HCT116 (cell line): ENCODE measurements at regions not wholly inside any gene's neighbourhood (a gene's known extent, or its start where the extent isn't known, plus 50 kb on each side); places are given as distances from the start of the nearest gene placed in this dataset.

ENCODE experiments used
- ATAC-seq: fragments of 200-7000 bp; cut with Tn5 transposase; 2 replicates; pipeline ENCODE4 v1.9.1; 2020; ENCODE audit warnings: mild to moderate bottlenecking, moderate library complexity
- BruUV-seq: library from RNA; stranded (reverse); fragments of 400-500 nt; replicated peaks from 2 replicates; lab custom pipeline; 2021; lab: Mats Ljungman, UMichigan
- CTCF ChIA-PET: fragments of 300-600 bp; sonication (Branson Sonifier 250); formaldehyde crosslinking; loops from one replicate; lab custom pipeline; 2021; ENCODE audit warnings: antibody characterized with exemption; lab: Charles Lee
- POLR2A ChIA-PET: fragments of 300-600, 350-600 bp; sonication (Branson Sonifier 250); formaldehyde crosslinking; loops from one replicate; lab custom pipeline; 2021; ENCODE audit warnings: antibody characterized with exemption; lab: Charles Lee
- RAD21 ChIA-PET, 2 experiments: fragments of 300-600 bp; sonication (Branson Sonifier 250); formaldehyde crosslinking; loops; one replicate each; lab custom pipeline; 2023; ENCODE audit warnings: low total read pairs in 2 of 2; ENCODE audit not compliant: uncharacterized antibody in 2 of 2, unreplicated experiment in 2 of 2, low non-redundant PET in 1 of 2; lab: Charles Lee
- DNase-seq: peaks from one replicate; pipeline ENCODE4 v3.0.0-alpha.2; 2010; ENCODE audit warnings: low read depth, low spot score
- H2AFZ ChIP-seq: fragments of 200-600 bp; shearing (Covaris generic), sonication (generic); 2 replicates; pipeline ENCODE4 v1.6.1; 2017; ENCODE audit warnings: low read depth, mixed run types, mixed read lengths, antibody characterized with exemption, low read length; ENCODE audit not compliant: poor library complexity, severe bottlenecking
- H3K27ac ChIP-seq: 2 replicates; pipeline ENCODE4 v1.5.1; 2012; ENCODE audit warnings: low read depth, low read length
- H3K27me3 ChIP-seq: fragments of 200-600 bp; sonication (generic); 2 replicates; pipeline ENCODE4 v1.6.1; 2016; ENCODE audit warnings: mixed run types, low read length, mixed read lengths; ENCODE audit not compliant: insufficient read depth
- H3K36me3 ChIP-seq, 2 experiments: fragments of 200-500 bp in 1 of 2; fragments of 200-600 bp in 1 of 2; sonication (Bioruptor generic) in 1 of 2; sonication (generic) in 1 of 2; 2 replicates each; pipeline versions ENCODE4 v1.5.1 to v1.6.1; 2014 to 2016; ENCODE audit warnings: low read length in 2 of 2, inconsistent platforms in 1 of 2, mixed read lengths in 1 of 2, mixed run types in 1 of 2; ENCODE audit not compliant: insufficient read depth in 2 of 2, control insufficient read depth in 1 of 2
- H3K4me1 ChIP-seq, 2 experiments: fragments of 200-600 bp in 1 of 2; sonication (generic) in 1 of 2; 2 replicates each; pipeline versions ENCODE4 v1.5.1 to v1.6.1; 2012 to 2017; ENCODE audit warnings: low read length in 2 of 2, inconsistent platforms in 1 of 2, mild to moderate bottlenecking in 1 of 2, mixed read lengths in 1 of 2, mixed run types in 1 of 2, moderate library complexity in 1 of 2; ENCODE audit not compliant: insufficient read depth in 2 of 2, control insufficient read depth in 1 of 2
- H3K4me2 ChIP-seq: fragments of 200-600 bp; sonication (generic); 2 replicates; pipeline ENCODE4 v1.6.1; 2017; ENCODE audit warnings: mixed run types, low read length, mixed read lengths
- H3K4me3 ChIP-seq, 2 experiments: fragments of 200-600 bp in 1 of 2; sonication (generic) in 1 of 2; replicated peaks in 1 of 2; 2 replicates each; pipeline ENCODE4 v1.5.1; 2011 to 2016; ENCODE audit warnings: low read length in 2 of 2, control low read depth in 1 of 2, low read depth in 1 of 2, mild to moderate bottlenecking in 1 of 2, mixed read lengths in 1 of 2, mixed run types in 1 of 2
- H3K79me2 ChIP-seq: fragments of 200-600 bp; sonication (generic); 2 replicates; pipeline ENCODE4 v1.6.1; 2017; ENCODE audit warnings: mild to moderate bottlenecking, mixed run types, low read length, moderate library complexity, mixed read lengths; ENCODE audit not compliant: insufficient read depth
- H3K9ac ChIP-seq: fragments of 200-600 bp; sonication (generic); 2 replicates; pipeline ENCODE4 v1.6.1; 2016; ENCODE audit warnings: low read length, mixed read lengths
- H3K9me2 ChIP-seq: fragments of 200-600 bp; sonication (generic), shearing (Covaris generic); 2 replicates; pipeline ENCODE4 v1.6.1; 2017; ENCODE audit warnings: mixed run types, mild to moderate bottlenecking, moderate library complexity; ENCODE audit not compliant: insufficient read depth
- H3K9me3 ChIP-seq, 2 experiments: fragments of 200-500 bp in 1 of 2; fragments of 200-600 bp in 1 of 2; sonication (Bioruptor generic) in 1 of 2; sonication (generic) in 1 of 2; 2 replicates each; pipeline ENCODE4 v1.6.1; 2014 to 2017; ENCODE audit warnings: low read length in 2 of 2, mixed read lengths in 2 of 2, inconsistent platforms in 1 of 2, low read depth in 1 of 2, mild to moderate bottlenecking in 1 of 2, mixed run types in 1 of 2, moderate library complexity in 1 of 2; ENCODE audit not compliant: control insufficient read depth in 1 of 2, insufficient read depth in 1 of 2
- H4K20me1 ChIP-seq: fragments of 200-600 bp; sonication (generic), shearing (Covaris generic); 2 replicates; pipeline ENCODE4 v1.6.1; 2017; ENCODE audit warnings: mixed run types, mild to moderate bottlenecking, moderate library complexity; ENCODE audit not compliant: insufficient read depth
- CBX3 ChIP-seq: IDR thresholded peaks from 2 replicates; pipeline ENCODE4 v1.6.1; 2012; ENCODE audit warnings: low read depth
- CTCF ChIP-seq, 3 experiments: fragments of 200-600 bp in 1 of 3; sonication (generic) in 1 of 3; IDR thresholded peaks in 2 of 3; conservative IDR thresholded peaks in 1 of 3; 2 replicates each; pipeline ENCODE4 v1.5.1; 2012 to 2017; ENCODE audit warnings: low read depth in 2 of 3, low read length in 2 of 3, antibody characterized with exemption in 1 of 3, borderline replicate concordance in 1 of 3, control low read depth in 1 of 3, mild to moderate bottlenecking in 1 of 3, mixed read lengths in 1 of 3, mixed run types in 1 of 3, moderate library complexity in 1 of 3; ENCODE audit not compliant: insufficient read depth in 1 of 3
- JUND ChIP-seq: IDR thresholded peaks from 2 replicates; pipeline ENCODE4 v1.6.1; 2012
- REST ChIP-seq: IDR thresholded peaks from 2 replicates; pipeline ENCODE4 v1.6.1; 2012; ENCODE audit warnings: low read depth
- SIN3A ChIP-seq: IDR thresholded peaks from 2 replicates; pipeline ENCODE4 v1.6.1; 2012; ENCODE audit warnings: low read depth
- YY1 ChIP-seq: IDR thresholded peaks from 2 replicates; pipeline ENCODE4 v1.6.1; 2011; ENCODE audit warnings: low read length, low read depth, moderate library complexity, mild to moderate bottlenecking; ENCODE audit not compliant: insufficient replicate concordance; ENCODE audit errors: extremely low read depth
- intact Hi-C: fragments of 100-400 bp; cut with micrococcal nuclease; formaldehyde crosslinking; loops from 2 replicates; pipeline ENCODE4 v1.10.0; 2022

GRCh38 chr13:53240401-53241025 lies 211.9 kb downstream of the OLFM4 start:
- no peaks in the 10 kb centered on the region for H4K20me1 ChIP-seq
- no peak overlapping the region for H3K4me2 ChIP-seq
- intact Hi-C loops, result no loop called here
- RAD21 ChIA-PET, result no interaction called here
- H3K36me3 ChIP-seq, result no peaks in the 10 kb centered on the region
- ATAC-seq (no peak), DNase-seq (no peak)
- H3K4me1 ChIP-seq, result no peaks in the 10 kb centered on the region
- no peaks in the 10 kb centered on the region for H3K9me2 ChIP-seq
- no peaks in the 10 kb centered on the region for H3K79me2 ChIP-seq
- TF ChIP-seq REST (no peak), SIN3A (no peak), CTCF (IDR thresholded peaks at IDR 0.05 in 2 of 3, conservative IDR thresholded peaks at IDR 0.05 in 1 of 3; ENCODE audit: borderline replicate concordance in 1 of 3, insufficient read depth in 1 of 3, low read depth in 2 of 3, low read length in 2 of 3) (no peak), YY1 (no peak), CBX3 (no peak), JUND (no peak)
- no peak overlapping the region for H2AFZ ChIP-seq
- POLR2A ChIA-PET, result no interaction called here
- no peaks in the 10 kb centered on the region for H3K27me3 ChIP-seq
- H3K9me3 ChIP-seq, result no peaks in the 10 kb centered on the region
- BruUV-seq, result no TSS peak
- no peak overlapping the region for H3K9ac ChIP-seq
- H3K27ac ChIP-seq, result no peak overlapping the region
- CTCF ChIA-PET, result no interaction called here
- no peak overlapping the region for H3K4me3 ChIP-seq
